A204.1 (cell line): ENCODE measurements at regions not wholly inside any gene's neighbourhood (a gene's known extent, or its start where the extent isn't known, plus 50 kb on each side); places are given as distances from the start of the nearest gene placed in this dataset.
"Not testable (repeated sequence)": the region's sequence is repeated elsewhere in the genome, so short reads cannot be mapped to it uniquely, and the experiment has no call there.

Experiments used
- FAIRE-seq: peaks from 2 replicates; lab custom pipeline; 2012; peaks lifted over from hg19 to GRCh38; lab: Jason Lieb, UNC

- no peak for FAIRE-seq
Observed at GRCh38 chr6:62819640-62820039, 391.6 kb upstream of the FKBP1C start.

- no peak for FAIRE-seq
Observed at GRCh38 chr6:62808565-62809293, 402.5 kb upstream of the FKBP1C start.

GRCh38 chr6:62805431-62805830 lies 405.8 kb upstream of the FKBP1C start:
- FAIRE-seq, result no peak

GRCh38 chr6:62803094-62803493 lies 408.2 kb upstream of the FKBP1C start:
- no peak for FAIRE-seq

GRCh38 chr6:62797190-62797589 lies 414.1 kb upstream of the FKBP1C start:
- no peak for FAIRE-seq

- peak; percentile 95 for FAIRE-seq
Observed at GRCh38 chr6:62775427-62776022, 435.7 kb upstream of the FKBP1C start.

- FAIRE-seq, result not testable (repeated sequence)
Observed at GRCh38 chr6:62766174-62766573, 445.1 kb upstream of the FKBP1C start.

- no peak for FAIRE-seq
Observed at GRCh38 chr6:62764841-62765240, 446.4 kb upstream of the FKBP1C start.

GRCh38 chr6:62763125-62763912 lies 447.9 kb upstream of the FKBP1C start:
- no peak for FAIRE-seq

GRCh38 chr6:62746968-62747367 lies 460.9 kb upstream of the KHDRBS2 start:
- no peak for FAIRE-seq

- FAIRE-seq, result no peak
Observed at GRCh38 chr6:62746161-62746560, 460.1 kb upstream of the KHDRBS2 start.

- no peak for FAIRE-seq
Observed at GRCh38 chr6:62740596-62740995, 454.6 kb upstream of the KHDRBS2 start.

- no peak for FAIRE-seq
Observed at GRCh38 chr6:62740171-62740570, 454.1 kb upstream of the KHDRBS2 start.

- FAIRE-seq, result no peak
Observed at GRCh38 chr6:62737792-62738191, 451.8 kb upstream of the KHDRBS2 start.

- FAIRE-seq, result no peak
Observed at GRCh38 chr6:62721408-62721807, 435.4 kb upstream of the KHDRBS2 start.

- FAIRE-seq, result no peak
Observed at GRCh38 chr6:62716719-62717118, 430.7 kb upstream of the KHDRBS2 start.

GRCh38 chr6:62714112-62714511 lies 428.1 kb upstream of the KHDRBS2 start:
- FAIRE-seq, result no peak

GRCh38 chr6:62711750-62712149 lies 425.7 kb upstream of the KHDRBS2 start:
- no peak for FAIRE-seq

- no peak for FAIRE-seq
Observed at GRCh38 chr6:62707914-62708313, 421.9 kb upstream of the KHDRBS2 start.

- FAIRE-seq, result no peak
Observed at GRCh38 chr6:62707156-62707555, 421.1 kb upstream of the KHDRBS2 start.

GRCh38 chr6:62683063-62683462 lies 397.0 kb upstream of the KHDRBS2 start:
- FAIRE-seq, result no peak

GRCh38 chr6:62681108-62681507 lies 395.1 kb upstream of the KHDRBS2 start:
- FAIRE-seq, result no peak

GRCh38 chr6:62672989-62673388 lies 387.0 kb upstream of the KHDRBS2 start:
- FAIRE-seq, result peak; percentile 70
